HG02642 (cell line): ENCODE measurements at regions not wholly inside any gene's neighbourhood (a gene's known extent, or its start where the extent isn't known, plus 50 kb on each side); places are given as distances from the start of the nearest gene placed in this dataset.
A peak's percentile ranks its signal among the peaks of the same experiment; 100 is the strongest.

ENCODE experiments used
- ATAC-seq: cut with Tn5 transposase; IDR thresholded peaks from one replicate; pipeline ENCODE4 v1.9.1; 2021; ENCODE audit warnings: mild to moderate bottlenecking; ENCODE audit not compliant: unreplicated experiment, poor library complexity

- no peak for ATAC-seq
These were observed 1036.0 kb downstream of the AMY1C start for GRCh38 chr1:104785575-104786187.

GRCh38 chr1:104787866-104788510, 1038.3 kb downstream of the AMY1C start:
- ATAC-seq: no peak

- ATAC-seq: no peak
These were observed 1041.3 kb downstream of the AMY1C start for GRCh38 chr1:104791030-104791429.

GRCh38 chr1:104794035-104794434, 1044.3 kb downstream of the AMY1C start:
- ATAC-seq: no peak

GRCh38 chr1:104795931-104796330, 1046.2 kb downstream of the AMY1C start:
- ATAC-seq: no peak

- ATAC-seq: no peak
These were observed 1048.3 kb downstream of the AMY1C start for GRCh38 chr1:104797982-104798381.

- ATAC-seq: no peak
These were observed 1051.6 kb downstream of the AMY1C start for GRCh38 chr1:104801344-104801743.

GRCh38 chr1:104804147-104804546, 1054.4 kb downstream of the AMY1C start:
- ATAC-seq: no peak

- no peak for ATAC-seq
These were observed 1057.9 kb downstream of the AMY1C start for GRCh38 chr1:104807590-104807989.

GRCh38 chr1:104825401-104825800, 1075.7 kb downstream of the AMY1C start:
- no peak for ATAC-seq

GRCh38 chr1:104830534-104830933, 1080.8 kb downstream of the AMY1C start:
- ATAC-seq: no peak

- no peak for ATAC-seq
These were observed 1102.5 kb downstream of the AMY1C start for GRCh38 chr1:104852151-104852550.

- ATAC-seq: no peak
These were observed 1103.6 kb downstream of the AMY1C start for GRCh38 chr1:104853276-104853675.

GRCh38 chr1:104854529-104854928, 1104.8 kb downstream of the AMY1C start:
- no peak for ATAC-seq

- no peak for ATAC-seq
These were observed 1105.9 kb downstream of the AMY1C start for GRCh38 chr1:104855550-104855949.

- no peak for ATAC-seq
These were observed 1106.4 kb downstream of the AMY1C start for GRCh38 chr1:104856091-104856490.

GRCh38 chr1:104856518-104856917, 1106.8 kb downstream of the AMY1C start:
- no peak for ATAC-seq

GRCh38 chr1:104868794-104869193, 1119.1 kb downstream of the AMY1C start:
- ATAC-seq: no peak

- ATAC-seq: peak; percentile 78
These were observed 1124.3 kb downstream of the AMY1C start for GRCh38 chr1:104874044-104874443.

- peak; percentile 47 for ATAC-seq
These were observed 1128.7 kb downstream of the AMY1C start for GRCh38 chr1:104878203-104878909.

- ATAC-seq: no peak
These were observed 1135.2 kb downstream of the AMY1C start for GRCh38 chr1:104884939-104885338.

GRCh38 chr1:104905322-104905721, 1155.6 kb downstream of the AMY1C start:
- no peak for ATAC-seq
